SKM-1 treated with dmso at 0.1 percent for 144 hours (cell line): ENCODE measurements at regions not wholly inside any gene's neighbourhood (a gene's known extent, or its start where the extent isn't known, plus 50 kb on each side); places are given as distances from the start of the nearest gene placed in this dataset.
A peak's percentile ranks its signal among the peaks of the same experiment; 100 is the strongest.

Experiments
- DNase-seq: peaks from one replicate; lab custom pipeline; 2025; ENCODE audit not compliant: unreplicated experiment; lab: John Stamatoyannopoulos, UW

DNA sequence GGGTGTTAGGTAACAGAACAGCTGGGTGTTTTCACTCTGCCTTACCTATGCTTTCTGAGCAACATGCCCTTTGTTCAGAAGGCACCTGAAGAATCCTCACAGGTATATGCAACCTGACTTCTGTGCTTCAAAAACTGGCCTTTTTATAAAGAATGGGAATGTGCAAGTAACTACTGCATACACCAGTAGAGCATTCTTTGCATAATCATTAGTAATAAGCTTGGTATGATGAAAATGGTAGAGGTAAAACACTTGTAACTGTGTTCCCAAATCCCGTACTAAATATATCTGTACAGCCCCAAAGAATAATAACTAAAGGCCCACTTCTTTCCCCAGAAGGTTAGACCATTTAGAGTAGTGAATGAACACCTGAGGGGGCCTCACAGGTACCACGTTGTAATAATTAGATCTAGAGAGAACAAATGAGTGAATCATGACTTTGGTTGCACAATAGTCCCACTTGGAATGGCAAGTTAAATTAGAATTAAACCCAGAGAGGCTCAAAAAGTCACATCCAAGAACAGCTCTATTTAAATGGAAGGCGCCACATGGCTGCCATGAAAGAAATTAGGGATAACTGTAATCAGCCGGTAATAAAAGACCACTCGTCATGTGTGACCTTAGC lies 413.9 kb downstream of the KLF12 start:
- no peak for DNase-seq

DNA sequence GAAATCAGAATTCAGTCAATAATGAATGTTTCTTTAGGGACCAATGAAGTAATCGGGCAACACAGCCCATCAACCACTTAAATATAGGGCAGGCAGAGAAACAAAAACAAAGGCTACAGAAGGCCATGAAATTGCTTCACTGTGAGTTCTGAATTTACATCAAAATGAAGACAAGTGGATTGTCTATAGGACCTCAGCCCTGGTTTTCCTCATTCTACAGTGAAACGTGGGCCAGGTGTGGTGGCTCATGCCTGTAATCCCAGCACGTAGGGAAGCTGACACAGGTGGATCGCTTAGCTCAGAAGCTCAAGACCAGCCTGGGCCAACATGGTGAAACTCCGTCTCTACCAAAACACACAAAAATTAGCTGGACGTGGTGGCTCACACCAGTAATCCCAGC lies 416.0 kb downstream of the KLF12 start:
- DNase-seq, result no peak

DNA sequence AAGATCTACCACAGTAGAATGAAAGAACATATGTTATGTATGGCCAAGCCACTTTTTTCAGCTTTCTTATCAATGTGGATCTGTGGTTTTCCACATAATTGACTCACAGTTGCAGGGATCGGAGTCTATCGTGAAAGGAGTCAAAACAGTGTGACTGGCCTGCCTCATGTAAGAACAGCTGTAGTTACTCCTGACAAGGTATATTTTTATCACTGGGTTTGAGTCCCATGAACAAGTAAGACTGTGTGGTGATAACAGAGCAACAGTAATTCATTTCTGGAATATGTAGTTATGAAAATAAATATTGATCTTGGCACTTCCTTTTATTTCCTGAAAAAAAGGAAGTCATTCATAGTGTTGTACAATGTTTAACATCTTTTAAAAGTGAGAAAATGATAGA lies 416.6 kb downstream of the KLF12 start:
- DNase-seq, result peak; percentile 19

DNA sequence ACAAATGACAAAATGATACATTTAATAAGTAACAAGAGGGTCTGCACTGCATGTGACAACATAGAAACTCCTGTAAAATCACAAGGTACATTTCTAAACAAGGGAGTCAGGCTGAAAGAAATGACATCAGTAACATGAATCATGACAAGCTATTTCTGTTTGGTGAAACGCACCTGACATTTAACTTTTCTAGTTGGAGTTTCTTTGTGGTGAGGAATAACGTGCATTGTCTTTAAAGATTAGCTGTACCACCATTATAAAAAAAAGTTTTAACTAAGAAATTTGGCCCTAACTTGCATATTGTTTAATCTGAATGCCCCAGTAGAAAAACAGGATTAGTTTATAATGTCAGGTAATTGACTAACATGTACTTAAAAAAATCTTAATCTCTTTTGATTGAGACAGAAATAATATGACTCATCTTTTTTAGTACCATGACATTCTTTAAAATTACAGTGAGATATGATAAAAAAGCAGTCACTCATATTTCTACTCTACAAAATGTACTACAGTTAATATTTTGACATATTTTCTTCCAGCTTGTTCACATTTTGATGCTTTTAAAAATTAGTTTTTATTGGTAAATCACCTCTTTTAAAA lies 418.2 kb downstream of the KLF12 start:
- DNase-seq, result no peak

GRCh38 chr13:73715114-73715910 lies 418.9 kb downstream of the KLF12 start:
- DNase-seq, result no peak

GRCh38 chr13:73714522-73714921 lies 419.7 kb downstream of the KLF12 start:
- DNase-seq, result no peak

GRCh38 chr13:73708393-73708985 lies 425.7 kb downstream of the KLF12 start:
- peak; percentile 59 for DNase-seq

GRCh38 chr13:73704587-73704986 lies 429.6 kb downstream of the KLF12 start:
- DNase-seq, result no peak

- DNase-seq, result peak; percentile 27
Observed at GRCh38 chr13:73703606-73704005, 430.6 kb downstream of the KLF12 start.

DNA sequence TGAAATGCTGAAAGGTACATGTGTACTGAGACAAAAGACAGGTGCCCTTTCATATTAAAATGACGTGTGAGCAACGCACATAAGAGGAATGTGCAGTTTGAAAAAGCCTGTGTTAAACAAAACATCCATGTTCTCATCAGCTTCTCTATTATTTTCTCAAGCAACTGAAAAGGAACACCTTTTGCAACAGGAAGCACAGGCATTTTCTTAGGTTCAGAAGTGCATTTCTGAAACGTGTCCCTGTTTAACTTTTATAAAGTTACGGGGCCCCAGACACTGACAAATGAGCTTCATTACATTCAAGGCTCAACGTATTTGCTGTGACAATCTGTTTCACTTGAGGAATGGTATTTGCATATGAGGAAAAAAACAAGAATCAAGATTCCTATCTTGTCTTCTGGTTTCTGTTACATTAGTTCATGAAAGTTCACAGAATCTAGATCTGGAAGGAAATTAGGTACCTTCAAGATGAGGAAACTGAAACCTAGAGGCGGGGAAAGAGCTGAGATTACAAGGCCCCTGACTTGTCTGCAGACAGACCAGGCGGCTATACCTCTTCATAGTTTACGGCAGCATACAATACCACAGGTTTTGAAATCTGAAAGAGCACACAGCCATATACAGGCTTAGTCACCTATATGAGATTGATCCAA lies 431.7 kb downstream of the KLF12 start:
- peak; percentile 21 for DNase-seq

- DNase-seq, result no peak
Observed at GRCh38 chr13:73701160-73701559, 433.0 kb downstream of the KLF12 start.

- DNase-seq, result no peak
Observed at GRCh38 chr13:73698859-73699258, 435.3 kb downstream of the KLF12 start.

DNA sequence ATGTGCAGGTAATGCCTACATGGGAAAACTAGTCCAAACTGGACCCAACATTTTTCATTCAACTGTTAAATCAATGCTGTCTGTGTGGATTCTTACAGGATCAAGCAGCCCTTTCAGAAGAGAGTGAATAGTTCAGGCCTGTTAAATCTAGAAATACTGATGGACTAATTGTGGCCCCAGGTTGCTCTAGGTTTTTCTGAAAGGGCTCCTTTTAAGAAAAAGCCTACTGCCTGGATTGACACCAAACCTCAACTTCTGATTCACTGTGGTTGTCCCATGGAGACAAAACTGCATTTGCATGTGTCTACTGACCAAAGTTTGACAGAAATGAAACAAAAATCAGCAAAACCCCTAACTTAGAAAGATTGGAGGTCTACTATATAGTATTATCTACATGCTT lies 437.0 kb downstream of the KLF12 start:
- no peak for DNase-seq

DNA sequence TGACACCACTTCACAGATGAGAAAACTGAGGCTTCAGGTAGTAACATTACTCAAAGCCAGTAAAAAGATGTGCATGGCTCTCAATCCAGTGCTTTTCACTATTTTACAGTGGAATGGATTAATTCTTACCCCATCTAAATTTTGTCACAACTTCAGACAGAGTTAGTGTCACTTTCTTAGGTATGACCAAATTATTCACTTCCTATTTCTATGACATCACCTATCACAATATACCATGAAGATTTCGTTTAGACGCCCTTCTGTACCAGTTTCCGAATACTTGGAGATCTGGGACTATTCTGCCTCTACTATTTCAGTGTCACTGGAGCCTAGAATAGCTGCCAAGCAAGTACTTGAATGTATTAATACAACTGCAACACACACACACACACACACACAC lies 437.5 kb downstream of the KLF12 start:
- no peak for DNase-seq

- no peak for DNase-seq
Observed at GRCh38 chr13:73696271-73696670, 437.9 kb downstream of the KLF12 start.

DNA sequence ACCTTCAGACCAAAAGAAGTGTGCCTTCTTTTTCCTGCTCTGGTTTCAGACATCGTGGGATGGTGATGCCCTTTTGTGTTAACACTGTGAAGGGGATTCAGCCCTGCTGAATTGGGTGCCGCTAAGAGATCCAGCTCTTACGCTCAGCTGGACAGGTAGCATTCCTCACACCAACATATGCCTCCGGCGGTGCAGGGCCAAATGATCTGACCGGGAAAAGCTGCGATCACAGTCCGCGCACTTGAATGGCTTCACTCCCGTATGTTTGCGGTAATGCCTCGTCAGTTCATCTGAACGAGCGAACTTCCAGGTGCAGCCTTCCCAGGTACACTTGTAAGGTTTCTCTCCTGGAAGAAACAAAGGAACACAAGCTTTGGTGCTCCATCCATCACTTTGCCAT lies 438.9 kb downstream of the KLF12 start:
- DNase-seq, result no peak

DNA sequence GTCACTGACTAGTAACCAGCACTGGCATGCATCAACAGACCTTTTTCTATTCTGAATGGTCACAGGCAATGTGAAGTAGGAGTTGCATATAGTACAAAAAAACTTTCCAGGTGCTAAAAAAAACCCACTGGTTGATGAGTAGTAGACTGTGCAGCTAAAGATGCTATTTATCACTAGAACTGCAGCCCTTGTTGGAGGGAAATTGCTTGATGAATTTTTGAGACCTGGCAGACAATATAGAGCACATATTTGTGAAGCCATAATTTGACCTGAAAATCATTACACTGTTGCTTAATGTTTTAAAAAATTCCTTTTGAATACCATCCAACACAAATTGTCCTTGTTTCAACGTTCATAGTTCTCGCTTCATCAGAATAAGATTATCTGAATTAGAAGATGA lies 441.0 kb downstream of the KLF12 start:
- no peak for DNase-seq

DNA sequence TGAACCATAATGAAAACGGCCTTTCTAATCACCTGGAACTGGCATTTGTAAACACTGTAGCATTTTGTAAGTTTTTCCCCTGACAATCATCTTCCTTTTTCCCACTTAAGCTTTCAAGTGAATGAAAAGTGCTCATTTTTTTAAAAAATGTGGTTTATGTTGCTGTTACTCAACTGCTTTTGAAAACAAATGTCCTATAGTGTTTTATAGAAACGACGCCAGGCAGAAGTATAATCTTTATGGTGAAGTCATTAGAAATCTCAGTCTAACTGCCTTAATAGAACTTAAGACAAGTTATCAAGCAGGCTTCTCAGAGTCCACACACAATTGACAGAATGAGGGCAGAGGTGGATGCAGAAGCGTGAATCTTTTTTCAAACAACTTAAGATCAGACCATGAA lies 442.3 kb downstream of the KLF12 start:
- no peak for DNase-seq

DNA sequence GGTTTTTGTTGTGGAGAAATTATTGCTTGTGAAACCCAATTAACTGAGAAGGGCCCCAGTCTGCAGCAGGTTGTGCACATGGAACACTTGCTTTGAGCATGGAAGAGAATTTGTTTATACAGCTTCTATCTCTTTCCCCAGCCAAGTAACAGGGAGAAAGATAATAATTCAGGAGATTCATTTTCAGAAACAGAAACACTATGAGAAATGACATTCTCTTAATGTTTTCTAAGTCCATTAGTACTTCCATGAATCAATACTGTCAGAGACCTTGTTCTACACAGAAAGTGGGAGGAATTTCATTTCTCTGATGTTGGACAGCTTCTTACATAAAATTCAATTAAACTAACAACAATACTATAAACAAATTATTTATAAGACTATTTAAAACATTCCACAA lies 446.3 kb downstream of the KLF12 start:
- DNase-seq, result no peak

GRCh38 chr13:73687087-73687486 lies 447.1 kb downstream of the KLF12 start:
- DNase-seq, result no peak

GRCh38 chr13:73684750-73685149 lies 449.5 kb downstream of the KLF12 start:
- DNase-seq, result no peak
